Kidney epithelial cell (primary cell): ENCODE measurements at regions not wholly inside any gene's neighbourhood (a gene's known extent, or its start where the extent isn't known, plus 50 kb on each side); places are given as distances from the start of the nearest gene placed in this dataset.

ENCODE experiments used
- DNase-seq: peaks from one replicate; pipeline ENCODE4 v3.0.0-alpha.2; 2010; ENCODE audit warnings: low read depth
- H3K27me3 ChIP-seq: 2 replicates; pipeline ENCODE4 v1.6.0; 2011; ENCODE audit warnings: low read length; ENCODE audit not compliant: control insufficient read depth, insufficient read depth
- H3K36me3 ChIP-seq: 2 replicates; pipeline ENCODE4 v1.5.1; 2011; ENCODE audit warnings: low read length; ENCODE audit not compliant: control insufficient read depth, insufficient read depth
- H3K4me3 ChIP-seq: 2 replicates; pipeline ENCODE4 v1.5.1; 2011; ENCODE audit warnings: low read depth, mild to moderate bottlenecking, control low read depth, low read length
- TF ChIP-seq, protein P1 (sequence below): IDR thresholded peaks from 2 replicates; pipeline ENCODE4 v1.5.1; 2011; ENCODE audit warnings: mild to moderate bottlenecking, moderate library complexity, low read length, control low read depth, inconsistent platforms; ENCODE audit not compliant: insufficient read depth, poor library complexity, severe bottlenecking

DNA sequence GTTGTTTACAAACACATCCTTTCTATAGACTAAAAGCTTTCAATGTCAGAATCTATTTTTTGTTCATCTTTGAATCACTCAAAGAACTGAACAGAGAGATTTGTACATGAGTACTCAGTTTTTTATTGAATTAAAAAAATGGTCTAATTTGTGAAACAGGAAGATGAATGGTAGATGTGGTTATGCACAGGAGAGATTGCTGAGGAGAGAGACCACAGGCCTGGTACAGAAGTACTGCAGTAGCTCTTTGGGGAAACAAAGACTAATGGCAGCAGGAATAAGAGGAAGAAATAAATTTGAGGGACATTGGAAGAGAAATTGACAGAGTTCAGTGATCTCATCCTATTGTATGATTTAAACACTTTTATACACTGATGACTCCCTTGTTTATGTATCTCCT, 222.0 kb upstream of the ARGLU1 start:
- H3K36me3 ChIP-seq = no peaks in the 10 kb centered on the region
- TF ChIP-seq, protein P1, sequence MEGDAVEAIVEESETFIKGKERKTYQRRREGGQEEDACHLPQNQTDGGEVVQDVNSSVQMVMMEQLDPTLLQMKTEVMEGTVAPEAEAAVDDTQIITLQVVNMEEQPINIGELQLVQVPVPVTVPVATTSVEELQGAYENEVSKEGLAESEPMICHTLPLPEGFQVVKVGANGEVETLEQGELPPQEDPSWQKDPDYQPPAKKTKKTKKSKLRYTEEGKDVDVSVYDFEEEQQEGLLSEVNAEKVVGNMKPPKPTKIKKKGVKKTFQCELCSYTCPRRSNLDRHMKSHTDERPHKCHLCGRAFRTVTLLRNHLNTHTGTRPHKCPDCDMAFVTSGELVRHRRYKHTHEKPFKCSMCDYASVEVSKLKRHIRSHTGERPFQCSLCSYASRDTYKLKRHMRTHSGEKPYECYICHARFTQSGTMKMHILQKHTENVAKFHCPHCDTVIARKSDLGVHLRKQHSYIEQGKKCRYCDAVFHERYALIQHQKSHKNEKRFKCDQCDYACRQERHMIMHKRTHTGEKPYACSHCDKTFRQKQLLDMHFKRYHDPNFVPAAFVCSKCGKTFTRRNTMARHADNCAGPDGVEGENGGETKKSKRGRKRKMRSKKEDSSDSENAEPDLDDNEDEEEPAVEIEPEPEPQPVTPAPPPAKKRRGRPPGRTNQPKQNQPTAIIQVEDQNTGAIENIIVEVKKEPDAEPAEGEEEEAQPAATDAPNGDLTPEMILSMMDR = no peak
- H3K27me3 ChIP-seq = no peaks in the 10 kb centered on the region
- H3K4me3 ChIP-seq = no peak overlapping the region
- no peak for DNase-seq

DNA sequence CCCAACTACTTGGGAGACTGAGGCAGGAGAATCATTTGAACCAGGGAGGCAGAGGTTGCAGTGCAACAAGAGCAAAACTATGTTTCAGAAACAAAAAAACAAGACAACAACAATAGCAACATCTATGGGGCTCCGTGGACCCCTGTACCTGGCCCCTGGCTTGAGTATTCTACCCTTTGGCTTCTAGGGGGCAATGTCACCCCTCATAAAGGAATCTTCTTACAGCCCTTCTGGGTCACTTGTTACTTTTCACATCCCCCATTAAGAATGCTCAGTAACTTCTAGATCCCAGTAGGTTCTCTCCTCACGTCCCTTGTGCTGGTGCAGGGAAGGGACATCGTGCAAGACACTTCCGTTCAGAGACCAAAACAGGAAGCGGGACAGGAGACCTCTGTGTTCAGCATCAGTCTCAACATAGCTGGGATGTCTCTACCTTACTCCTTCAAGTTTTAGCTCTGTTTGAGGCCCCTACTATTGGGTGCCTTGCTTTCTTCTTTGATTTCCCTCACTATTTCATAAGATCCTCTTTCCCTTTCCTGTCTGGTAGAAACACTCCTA, 218.1 kb upstream of the ARGLU1 start:
- Histone ChIP-seq H3K4me3 (no peak overlapping the region), H3K36me3 (no peaks in the 10 kb centered on the region), H3K27me3 (no peaks in the 10 kb centered on the region)
- DNase-seq = no peak
- TF ChIP-seq, protein P1 = no peak

DNA sequence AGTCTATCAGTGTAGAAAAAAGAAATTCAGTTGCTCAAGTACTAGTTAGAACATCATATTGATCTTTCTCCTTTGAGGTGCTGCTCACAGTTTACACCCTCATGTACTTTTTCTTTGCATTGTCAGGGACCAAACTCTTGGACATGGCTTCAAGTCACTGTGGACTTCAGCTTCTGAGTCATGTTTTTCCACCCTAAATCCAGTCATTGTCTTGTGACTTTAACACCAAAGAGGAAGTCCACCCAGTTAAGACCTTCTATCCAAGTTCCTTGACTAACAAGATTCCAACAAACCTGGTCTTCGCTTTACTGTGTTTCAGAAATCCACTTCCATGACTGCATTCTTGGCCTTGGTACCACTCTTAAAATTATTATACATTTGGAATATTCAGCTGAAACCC, 206.7 kb upstream of the ARGLU1 start:
- no peak for DNase-seq
- Histone ChIP-seq H3K4me3 (no peak overlapping the region), H3K27me3 (no peaks in the 10 kb centered on the region), H3K36me3 (no peaks in the 10 kb centered on the region)
- TF ChIP-seq, protein P1 = no peak

DNA sequence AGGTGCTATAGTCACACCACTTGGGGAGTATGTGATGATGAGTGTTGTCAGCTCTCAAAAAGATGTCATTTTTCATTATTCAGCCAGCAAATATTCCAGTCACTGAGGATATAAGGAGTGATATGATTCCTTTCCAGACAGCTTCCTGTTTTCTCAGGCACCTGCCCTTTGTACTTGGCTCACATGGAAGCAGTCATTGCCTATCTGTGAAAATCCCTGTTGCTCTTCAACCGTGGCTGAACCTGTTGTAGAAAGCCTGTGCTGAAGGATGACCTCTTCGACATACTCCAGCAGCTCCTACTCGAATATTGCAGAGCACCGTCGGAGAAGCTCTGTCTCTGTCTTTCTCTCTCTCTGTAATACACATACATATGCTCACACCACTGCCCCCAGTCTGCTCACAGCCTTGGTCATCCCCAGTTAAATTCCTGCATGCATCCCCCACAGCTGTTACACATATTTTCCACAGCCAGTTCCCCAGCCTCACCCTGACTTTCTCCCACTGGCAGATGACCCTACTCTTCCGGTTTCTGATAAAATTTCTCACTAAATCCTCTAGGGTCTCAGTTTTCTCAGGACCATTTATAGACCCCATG, 204.2 kb upstream of the ARGLU1 start:
- Histone ChIP-seq H3K36me3 (no peaks in the 10 kb centered on the region), H3K27me3 (no peaks in the 10 kb centered on the region)
- TF ChIP-seq, protein P1 = no peak

DNA sequence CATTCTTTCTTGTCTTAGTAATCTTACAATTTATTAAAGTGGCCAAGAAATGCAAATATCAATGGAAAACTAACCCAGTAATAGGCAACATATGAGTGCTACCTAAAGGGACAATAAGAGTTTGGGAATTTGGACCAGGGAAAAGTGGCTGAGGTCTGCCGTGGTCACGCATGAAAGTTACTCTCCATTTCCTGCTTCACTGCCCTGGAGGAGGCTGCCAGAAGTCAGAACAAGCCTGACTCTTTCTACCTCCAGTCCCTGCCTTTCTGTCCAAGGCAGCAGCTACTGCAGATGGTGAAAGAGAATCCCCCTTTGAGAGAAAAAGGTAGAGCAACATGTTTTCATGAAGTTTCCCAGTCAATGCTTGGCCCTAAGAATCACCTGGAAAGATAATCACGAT, 201.1 kb upstream of the ARGLU1 start:
- Histone ChIP-seq H3K36me3 (no peaks in the 10 kb centered on the region), H3K4me3 (no peak overlapping the region), H3K27me3 (no peaks in the 10 kb centered on the region)
- TF ChIP-seq, protein P1 = no peak
- DNase-seq = no peak

More for the DNA sequence above, 204.2 kb upstream of the ARGLU1 start:
- DNase-seq = no peak
- H3K4me3 ChIP-seq = no peak overlapping the region

DNA sequence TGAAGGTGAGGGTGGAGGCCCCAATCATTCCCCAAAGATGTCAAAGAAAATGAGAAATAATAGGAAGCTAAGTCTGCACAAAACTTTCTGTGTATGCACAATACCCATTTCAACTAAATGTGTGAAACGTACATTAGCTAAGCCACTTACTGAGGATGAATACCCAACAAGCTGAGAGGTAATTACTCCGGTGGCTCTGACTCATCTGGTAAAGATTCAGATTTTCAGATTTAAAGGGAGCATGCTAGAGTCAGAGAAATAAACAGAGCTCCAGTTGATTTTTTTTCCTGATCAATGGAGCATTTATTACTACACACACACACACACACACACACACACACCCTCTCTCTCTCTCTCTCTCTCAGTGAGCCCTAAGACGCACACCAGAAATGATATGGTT, 194.8 kb upstream of the ARGLU1 start:
- no peaks in the 10 kb centered on the region for H3K36me3 ChIP-seq
- DNase-seq = peak; percentile 23
- TF ChIP-seq, protein P1 = no peak
- H3K4me3 ChIP-seq = no peak overlapping the region
- H3K27me3 ChIP-seq = no peaks in the 10 kb centered on the region
